ENCODE measurements at regions not wholly inside any gene's neighbourhood (a gene's known extent, or its start where the extent isn't known, plus 50 kb on each side); places are given as distances from the start of the nearest gene placed in this dataset.

DNA sequence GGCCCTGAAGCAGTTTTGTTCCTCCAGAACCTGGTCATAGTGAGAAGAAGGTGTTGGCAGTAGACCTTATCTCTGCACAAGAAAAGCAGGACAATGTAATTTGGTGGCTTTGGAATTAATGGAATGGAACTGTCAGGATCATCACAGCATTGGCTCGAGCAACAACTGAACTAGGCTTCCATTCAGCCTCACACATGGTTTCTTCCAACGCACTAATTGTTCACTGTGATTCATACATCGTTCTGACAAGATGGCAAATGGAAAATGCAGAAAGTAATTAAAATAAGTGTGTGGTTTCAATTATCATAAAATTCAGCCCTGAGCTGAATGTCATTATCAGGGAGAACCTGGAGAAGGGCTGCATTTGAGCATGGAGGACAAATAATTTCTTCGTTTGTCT lies 80.6 kb downstream of the MFSD1 start:
- no peak for TF ChIP-seq CTCF (IDR thresholded peaks at IDR 0.05; ENCODE audit: low read depth, low read length)
- DNase-seq (ENCODE audit: low read depth, low spot score), result no peak
- no peak overlapping the region for H3K4me3 ChIP-seq (ENCODE audit: low read depth, low read length)
- in situ Hi-C loops (cut with HindIII; ENCODE audit: low sequenced_read_pairs), result no loop called here

DNA sequence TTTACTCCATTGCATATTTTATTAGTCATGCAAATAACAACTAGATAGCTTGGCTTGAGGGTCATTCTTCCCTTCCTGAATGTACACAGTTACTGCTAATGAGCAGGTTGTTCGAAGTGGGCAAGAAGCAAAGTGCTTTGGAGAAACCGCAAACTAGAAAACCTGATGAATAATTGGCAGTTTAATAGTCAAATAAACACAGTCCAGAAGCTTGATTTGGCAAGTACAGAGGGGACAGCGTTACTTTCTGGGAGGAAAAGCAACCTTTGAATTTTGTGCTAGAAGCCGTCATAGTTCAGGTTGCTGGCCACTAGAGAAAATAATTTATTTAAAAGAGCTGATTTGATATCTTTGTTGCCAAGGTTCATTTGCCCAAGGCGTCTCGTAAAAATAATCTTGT lies 94.9 kb downstream of the MFSD1 start:
- in situ Hi-C loops (cut with HindIII; ENCODE audit: low sequenced_read_pairs), result no loop called here
- no peak overlapping the region for H3K4me3 ChIP-seq (ENCODE audit: low read depth, low read length)
- no peak for DNase-seq (ENCODE audit: low read depth, low spot score)
- no peak for TF ChIP-seq CTCF (IDR thresholded peaks at IDR 0.05; ENCODE audit: low read depth, low read length)

DNA sequence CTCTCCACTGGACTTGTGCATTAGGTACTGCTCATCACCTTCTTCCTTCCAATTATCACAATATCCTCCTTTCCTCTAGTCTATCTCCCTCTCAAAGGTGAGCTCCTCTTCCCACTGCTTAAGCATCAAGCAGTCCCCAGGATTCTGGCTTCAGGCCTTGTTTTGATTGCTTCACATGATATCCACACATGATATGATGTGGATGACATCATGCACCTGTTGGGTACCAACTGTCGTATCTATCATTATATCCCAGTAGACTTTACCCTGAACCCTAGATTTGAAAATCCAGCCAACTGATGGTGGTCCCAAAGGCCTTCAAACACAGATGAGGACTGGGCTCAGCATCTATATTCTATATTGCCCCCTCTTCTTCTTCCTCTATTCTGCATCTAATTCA lies 104.9 kb downstream of the MFSD1 start:
- H3K4me3 ChIP-seq (ENCODE audit: low read depth, low read length), result no peak overlapping the region
- DNase-seq (ENCODE audit: low read depth, low spot score), result no peak
- no peak for TF ChIP-seq CTCF (IDR thresholded peaks at IDR 0.05; ENCODE audit: low read depth, low read length)
- in situ Hi-C loops (cut with HindIII; ENCODE audit: low sequenced_read_pairs), result no loop called here

DNA sequence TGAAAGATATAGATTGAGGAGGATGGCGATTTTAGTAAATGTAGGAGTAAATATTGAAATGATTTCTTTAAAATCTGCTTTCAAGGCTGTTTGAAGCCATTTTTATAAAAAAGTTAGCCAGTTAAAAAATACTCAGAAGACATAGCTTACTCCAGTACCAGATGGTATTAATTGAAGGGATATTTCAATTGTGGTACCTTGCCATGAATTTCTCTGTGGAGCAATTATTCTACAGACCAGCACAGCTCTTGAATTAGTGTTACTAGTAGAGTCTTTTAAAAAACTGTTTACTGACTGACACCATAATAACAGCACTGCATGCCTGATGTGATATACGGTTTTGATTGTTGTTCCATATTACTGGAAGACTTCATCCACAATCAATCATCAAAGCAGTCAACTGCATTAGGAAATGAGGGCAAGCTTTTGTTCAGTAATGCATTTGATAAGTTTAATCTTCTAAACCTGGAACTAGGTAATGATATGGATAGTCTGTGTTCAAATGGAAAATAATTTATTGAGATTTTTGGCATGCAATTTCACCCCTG lies 106.4 kb downstream of the MFSD1 start:
- no peak for DNase-seq (ENCODE audit: low read depth, low spot score)
- in situ Hi-C loops (cut with HindIII; ENCODE audit: low sequenced_read_pairs), result no loop called here
- TF ChIP-seq CTCF (IDR thresholded peaks at IDR 0.05; ENCODE audit: low read depth, low read length), result no peak
- no peak overlapping the region for H3K4me3 ChIP-seq (ENCODE audit: low read depth, low read length)

DNA sequence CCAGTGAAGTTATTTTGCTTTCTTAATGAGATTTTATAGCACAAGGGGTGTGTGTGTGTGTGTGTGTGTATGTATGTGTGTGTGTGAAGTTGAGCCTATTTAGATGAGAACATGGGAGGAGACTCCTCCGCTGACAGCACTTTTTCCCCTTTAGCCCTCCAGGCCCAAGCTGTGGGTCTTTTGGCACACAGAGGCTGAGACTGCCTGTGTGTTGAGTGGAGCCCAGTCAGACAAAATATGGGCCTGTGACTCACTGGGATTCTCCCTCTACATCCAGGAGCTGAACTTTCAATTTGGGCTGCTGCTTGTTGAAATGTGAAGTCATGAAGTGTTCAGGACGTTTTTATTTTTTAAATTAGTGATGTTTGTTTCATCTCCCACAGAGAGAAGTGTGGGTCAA lies 108.0 kb downstream of the MFSD1 start:
- DNase-seq (ENCODE audit: low read depth, low spot score), result peak; percentile 18
- in situ Hi-C loops (cut with HindIII; ENCODE audit: low sequenced_read_pairs), result no loop called here
- H3K4me3 ChIP-seq (ENCODE audit: low read depth, low read length), result no peak overlapping the region
- no peak for TF ChIP-seq CTCF (IDR thresholded peaks at IDR 0.05; ENCODE audit: low read depth, low read length)

DNA sequence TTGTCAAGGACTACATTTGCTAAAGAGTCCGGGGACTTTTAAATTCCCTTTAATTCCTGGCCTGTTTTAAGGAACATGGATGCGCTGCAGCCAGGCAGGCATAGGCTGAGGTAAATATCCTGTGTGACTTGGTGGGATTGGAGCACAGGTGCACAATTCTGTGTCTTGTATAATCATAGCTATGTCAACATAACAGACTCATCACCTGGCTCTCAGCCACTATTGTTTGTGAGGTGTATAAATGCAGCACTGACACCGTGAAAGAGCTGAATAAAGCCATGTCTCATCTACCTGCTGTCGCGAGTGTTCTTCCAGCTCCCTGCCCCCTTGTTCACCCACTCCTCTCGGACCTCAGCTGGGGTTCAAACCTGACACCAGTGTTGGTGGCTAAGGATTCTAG lies 109.7 kb downstream of the MFSD1 start:
- TF ChIP-seq CTCF (IDR thresholded peaks at IDR 0.05; ENCODE audit: low read depth, low read length), result no peak
- no peak overlapping the region for H3K4me3 ChIP-seq (ENCODE audit: low read depth, low read length)
- in situ Hi-C loops (cut with HindIII; ENCODE audit: low sequenced_read_pairs), result no loop called here
- DNase-seq (ENCODE audit: low read depth, low spot score), result no peak

DNA sequence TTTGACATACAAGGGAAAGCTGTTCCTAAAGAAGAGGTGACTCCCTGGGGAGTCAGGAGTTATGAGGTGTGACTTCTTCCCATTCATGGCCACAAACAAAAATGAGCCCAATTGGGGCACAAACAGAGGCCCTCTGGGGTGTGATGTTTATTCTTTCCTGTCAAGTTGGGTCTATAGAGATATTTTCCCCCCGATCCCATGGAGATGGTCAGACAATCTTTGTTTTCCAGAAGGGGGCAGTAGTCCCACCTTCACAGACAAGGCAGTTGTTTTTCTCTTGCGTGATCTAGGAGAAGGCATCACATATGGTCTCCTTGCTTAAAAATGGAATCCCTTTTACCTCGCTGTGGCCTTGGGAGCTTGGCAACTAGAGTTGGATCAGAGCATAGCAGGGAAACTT lies 110.3 kb downstream of the MFSD1 start:
- H3K4me3 ChIP-seq (ENCODE audit: low read depth, low read length), result no peak overlapping the region
- no peak for DNase-seq (ENCODE audit: low read depth, low spot score)
- no peak for TF ChIP-seq CTCF (IDR thresholded peaks at IDR 0.05; ENCODE audit: low read depth, low read length)
- in situ Hi-C loops (cut with HindIII; ENCODE audit: low sequenced_read_pairs), result no loop called here
